NCI-H82 treated with DMSO at 0.1 percent for 48 hours (cell line): ENCODE measurements at regions not wholly inside any gene's neighbourhood (a gene's known extent, or its start where the extent isn't known, plus 50 kb on each side); places are given as distances from the start of the nearest gene placed in this dataset.
"Not testable (repeated sequence)": the region's sequence is repeated elsewhere in the genome, so short reads cannot be mapped to it uniquely, and the experiment has no call there.

ENCODE experiments used
- DNase-seq: peaks from one replicate; lab custom pipeline; 2025; ENCODE audit not compliant: unreplicated experiment; lab: John Stamatoyannopoulos, UW

DNA sequence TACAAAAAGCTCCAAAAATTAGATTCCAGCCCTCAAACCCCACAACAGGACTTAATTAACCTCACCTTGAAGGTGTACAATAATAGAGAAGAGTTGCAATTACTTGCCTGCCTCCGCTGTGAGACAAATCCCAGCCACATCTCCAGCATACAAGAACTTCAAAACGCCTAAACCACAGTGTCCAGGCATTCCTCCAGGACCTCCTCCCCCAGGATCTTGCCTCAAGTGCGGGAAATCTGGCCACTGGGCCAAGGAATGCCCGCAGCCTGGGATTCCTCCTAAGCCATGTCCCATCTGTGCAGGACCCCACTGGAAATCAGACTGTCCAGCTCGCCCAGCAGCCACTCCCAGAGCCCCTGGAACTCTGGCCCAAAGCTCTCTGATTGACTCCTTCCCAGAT, 101.3 kb upstream of the CCNG1 start:
- not testable (repeated sequence) for DNase-seq

DNA sequence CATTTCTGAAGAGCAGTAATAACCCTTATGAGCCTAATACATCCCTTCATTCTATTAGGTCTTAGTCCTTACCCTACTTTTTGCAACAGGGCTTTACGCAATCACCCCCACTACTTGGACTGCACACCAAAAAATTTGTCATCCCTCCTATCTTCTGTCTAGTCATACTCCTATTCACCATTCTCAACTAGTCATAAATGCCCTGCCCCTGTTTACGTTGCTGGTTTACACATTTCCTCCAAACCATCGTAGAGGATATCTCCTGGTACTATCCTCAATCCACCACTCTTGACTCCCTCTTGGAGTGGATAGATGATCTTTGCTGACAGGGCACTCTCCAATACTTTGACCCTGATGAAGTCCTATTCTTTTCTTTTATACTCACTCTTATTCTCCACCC, 98.2 kb upstream of the CCNG1 start:
- DNase-seq, result no peak

DNA sequence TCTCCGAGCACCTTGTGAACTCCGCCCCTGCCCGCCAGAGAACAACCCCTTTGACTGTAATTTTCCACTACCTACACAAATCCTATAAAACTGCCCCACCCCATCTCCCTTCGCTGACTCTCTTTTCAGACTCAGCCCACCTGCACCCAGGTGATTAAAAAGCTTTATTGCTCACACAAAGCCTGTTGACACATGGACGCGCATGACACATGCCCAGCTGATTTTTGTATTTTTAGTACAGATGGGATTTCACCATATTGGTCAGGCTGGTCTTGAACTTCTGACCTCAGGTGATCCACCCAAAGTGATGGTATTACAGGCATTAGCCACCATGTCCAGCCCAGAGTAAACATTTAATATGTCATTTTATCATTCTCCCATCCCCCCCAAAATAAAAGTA, 97.0 kb upstream of the CCNG1 start:
- DNase-seq, result not testable (repeated sequence)

DNA sequence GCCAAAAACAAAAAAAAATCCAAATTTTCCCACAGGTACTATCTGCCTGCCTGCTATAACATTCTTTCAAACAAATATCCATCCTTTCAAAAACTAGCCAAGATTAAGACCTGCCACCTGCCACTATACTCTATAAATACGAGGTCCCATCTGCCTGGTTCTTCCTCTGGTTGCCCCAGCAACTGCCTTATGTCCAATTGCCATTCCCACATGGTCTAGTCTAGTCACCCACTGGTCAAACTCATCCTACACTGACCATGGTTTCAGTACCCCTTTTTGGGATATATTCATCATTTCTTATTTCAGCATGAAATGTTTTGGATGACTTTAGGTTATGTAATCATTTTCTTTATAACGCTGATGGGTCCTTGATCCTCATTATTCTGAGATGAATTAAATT, 95.1 kb upstream of the CCNG1 start:
- no peak for DNase-seq

DNA sequence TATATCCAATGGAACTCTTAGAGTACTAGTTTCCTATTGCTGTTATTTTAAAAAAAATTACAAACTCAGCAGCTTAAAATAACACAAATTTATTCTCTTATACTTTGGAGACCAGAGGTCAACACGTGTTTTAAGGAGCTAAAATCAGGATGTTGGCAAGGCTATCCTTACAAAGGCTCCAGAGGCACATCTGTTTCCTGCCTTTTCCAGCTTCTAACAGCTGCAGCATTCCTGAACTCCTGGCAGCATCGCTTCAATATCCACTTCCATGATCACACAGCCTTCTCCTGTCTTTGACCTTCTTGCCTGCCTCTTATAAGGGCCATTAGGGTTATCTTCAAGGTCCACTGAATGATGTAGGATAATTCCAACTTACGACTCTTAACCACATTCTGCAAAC, 92.2 kb upstream of the CCNG1 start:
- no peak for DNase-seq

DNA sequence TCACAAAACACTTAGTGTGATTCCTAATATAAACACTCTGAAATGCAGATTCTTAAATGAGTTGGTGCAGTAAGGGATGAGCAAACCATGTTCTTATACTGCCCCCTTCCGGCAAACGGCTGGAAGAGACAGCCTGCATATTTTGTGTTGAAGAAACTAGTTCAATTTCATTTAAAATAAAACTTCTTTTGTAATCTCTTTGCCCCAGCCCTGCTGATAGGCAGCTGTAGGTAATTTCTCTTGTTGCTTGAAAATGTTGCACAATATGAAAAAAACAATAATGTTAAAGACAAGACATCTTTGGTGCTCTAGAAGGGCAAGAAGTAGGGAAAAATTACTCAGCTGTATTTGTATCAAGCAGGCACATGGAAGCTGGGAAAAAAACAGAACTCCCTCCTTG, 89.7 kb upstream of the CCNG1 start:
- DNase-seq, result peak; percentile 4

DNA sequence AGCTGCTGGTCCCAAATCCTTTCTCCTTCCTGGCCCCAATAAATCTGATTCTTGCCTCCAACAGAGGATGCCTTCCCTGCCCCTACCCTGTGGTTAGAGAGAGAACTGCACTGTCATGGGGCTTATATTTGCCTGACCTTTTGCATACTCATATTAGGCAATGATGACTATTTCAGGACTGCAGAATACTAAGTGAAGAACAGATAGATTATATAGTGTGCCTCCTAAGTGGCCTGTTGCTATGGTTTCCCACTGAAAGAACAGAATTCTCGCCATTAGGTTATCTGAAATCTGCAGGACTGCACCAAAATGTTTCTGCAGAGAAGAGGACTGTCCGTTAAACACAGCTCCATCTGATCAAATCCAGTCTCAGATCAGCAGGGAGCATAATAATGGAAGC, 87.3 kb upstream of the CCNG1 start:
- no peak for DNase-seq

DNA sequence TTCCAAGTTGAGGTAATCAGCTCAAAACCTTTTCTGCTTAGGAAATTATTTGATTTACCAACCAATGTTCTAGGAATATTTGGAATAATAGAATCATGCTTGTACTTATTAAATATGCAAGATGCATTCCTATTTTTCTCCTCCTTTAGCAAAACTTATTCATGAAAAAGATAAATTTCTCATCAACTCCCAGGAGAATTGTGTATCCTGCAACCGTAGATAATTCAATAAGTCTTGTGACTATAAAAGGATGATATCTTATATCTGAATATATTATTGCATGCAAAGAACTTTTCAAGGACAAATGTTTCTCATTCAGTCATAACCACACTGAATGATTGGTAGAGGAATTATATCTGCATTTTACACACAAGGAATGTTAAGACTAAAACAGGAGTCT, 84.9 kb upstream of the CCNG1 start:
- no peak for DNase-seq

DNA sequence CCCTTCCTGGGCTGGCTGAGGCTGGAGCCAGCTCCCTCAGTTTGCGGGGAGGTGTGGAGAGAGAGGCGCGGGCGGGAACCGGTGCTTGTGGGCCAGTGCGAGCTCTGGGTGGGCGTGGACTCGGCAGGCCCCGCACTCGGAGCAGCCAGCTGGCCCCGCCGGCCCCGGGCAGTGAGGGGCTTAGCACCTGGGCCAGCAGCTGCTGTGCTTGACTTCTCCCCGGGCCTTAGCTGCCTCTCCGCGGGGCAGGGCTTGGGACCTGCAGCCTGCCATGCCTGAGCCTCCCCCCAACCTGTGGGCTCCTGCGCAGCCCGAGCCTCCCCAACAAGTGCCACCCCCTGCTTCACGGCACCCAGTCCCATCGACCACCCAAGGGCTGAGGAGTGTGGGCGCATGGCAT, 81.6 kb upstream of the CCNG1 start:
- DNase-seq, result not testable (repeated sequence)

DNA sequence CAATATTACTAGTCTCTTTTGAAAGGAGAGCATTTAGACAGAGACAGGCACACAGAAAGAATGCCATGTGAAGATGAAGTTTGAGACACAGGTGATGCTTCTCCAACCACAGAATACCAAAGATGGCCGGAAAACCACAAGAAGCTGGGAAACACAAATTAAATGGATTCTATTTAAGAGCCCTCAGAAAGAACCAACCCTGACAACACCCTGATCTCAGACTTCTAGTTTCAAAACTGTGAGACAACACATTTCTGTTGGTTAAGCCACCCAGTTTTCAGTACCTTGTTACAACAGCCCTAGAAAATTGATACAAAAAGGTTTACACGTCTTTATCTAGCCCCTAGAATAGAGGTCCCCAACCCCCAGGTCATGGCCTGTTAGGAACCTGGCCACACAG, 79.8 kb upstream of the CCNG1 start:
- DNase-seq, result no peak

DNA sequence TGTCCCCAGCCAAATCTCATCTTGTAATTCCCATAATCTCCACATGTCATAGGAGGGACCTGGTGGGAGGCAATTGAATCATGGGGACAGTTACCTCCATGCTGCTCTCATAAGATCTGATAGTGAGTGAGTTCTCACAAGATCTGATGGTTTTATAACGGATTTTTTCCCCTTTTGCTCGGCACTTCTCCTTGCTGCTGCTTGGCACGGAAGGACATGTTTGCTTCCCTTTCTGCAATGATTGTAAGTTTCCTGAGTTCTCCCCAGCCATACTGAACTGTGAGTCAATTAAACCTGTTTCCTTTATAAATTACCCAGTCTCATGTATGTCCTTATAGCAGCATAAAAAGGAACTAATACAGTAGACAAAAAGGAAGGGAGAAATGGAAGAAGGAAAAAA, 76.7 kb upstream of the CCNG1 start:
- no peak for DNase-seq

DNA sequence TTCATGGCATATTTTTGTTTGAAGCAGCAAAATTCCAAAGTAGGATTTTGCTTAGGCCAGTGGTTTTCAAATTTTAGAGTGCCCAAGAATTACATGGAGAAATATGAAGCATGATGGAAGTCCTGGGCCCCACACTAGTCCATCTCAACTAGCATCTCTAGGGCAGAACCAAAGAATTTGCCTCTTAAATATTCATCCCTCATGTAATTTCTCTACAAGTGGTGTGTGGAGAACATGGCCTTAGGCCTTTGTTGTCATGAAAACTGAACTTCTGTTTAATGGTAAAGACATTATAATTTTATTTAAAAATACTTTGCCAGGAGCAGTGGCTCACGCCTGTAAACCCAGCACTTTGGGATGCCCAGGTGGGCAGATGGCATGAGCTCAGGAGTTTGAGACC, 75.9 kb upstream of the CCNG1 start:
- no peak for DNase-seq

DNA sequence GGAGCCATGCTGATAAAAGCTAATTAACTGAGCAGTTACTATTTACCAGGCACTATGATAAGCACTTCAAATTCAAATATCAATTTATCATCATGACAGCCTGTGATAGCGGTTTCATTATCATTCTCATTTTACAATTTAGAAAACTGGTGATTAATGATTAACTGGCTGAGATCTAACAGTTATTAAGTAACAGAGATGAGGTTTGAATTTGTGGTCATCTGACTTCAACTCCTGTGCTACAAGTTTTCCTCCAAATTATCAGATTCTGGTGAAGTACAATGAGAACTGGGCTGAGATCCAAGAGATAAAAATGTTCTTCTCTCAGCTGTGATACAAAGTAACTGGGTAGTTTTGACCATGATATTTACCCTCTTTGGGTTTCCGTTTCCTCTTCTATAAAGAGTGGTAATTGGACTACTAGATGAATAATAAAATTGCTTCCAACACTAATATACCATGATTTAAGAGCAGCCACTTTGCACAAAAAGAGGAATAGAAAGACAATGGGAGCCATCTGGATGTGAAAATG, 74.5 kb upstream of the CCNG1 start:
- DNase-seq, result no peak

DNA sequence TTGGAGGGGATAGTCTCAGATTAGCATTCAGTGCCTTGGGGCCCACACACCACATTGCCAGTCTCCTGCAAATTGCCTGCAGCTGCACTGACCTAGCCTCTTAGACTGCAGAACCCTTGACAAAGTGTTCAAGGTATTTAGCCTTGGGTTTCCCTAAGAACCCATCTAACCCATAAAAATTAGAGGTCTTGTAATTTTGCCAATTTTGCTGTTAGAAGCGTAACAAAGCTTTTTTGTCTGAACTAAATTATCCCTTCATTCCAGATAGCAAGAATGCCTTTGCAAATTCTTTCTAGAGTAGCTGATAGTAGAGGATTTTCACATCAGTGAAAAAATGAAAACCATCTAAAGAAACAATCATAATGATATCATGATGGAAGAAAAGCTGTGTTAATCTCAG, 74.0 kb upstream of the CCNG1 start:
- no peak for DNase-seq

DNA sequence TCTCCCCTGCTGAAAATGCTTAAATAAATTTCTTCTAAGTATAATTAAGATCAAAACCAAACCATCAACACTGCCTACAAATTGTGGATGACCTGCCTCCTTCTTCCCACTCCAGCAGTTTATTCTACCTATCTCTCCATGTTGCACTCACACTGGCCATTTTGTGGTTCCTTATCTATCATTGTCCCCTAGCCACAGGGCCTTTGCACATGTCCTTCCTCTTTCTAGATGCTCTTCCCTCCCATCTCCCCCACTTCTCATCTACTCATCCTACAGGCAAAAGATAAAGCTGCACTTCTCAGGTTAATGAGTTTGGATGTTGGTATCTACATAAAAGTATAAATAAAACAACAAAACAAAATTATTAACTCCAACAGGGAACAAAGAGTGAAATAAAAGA, 70.6 kb upstream of the CCNG1 start:
- no peak for DNase-seq

DNA sequence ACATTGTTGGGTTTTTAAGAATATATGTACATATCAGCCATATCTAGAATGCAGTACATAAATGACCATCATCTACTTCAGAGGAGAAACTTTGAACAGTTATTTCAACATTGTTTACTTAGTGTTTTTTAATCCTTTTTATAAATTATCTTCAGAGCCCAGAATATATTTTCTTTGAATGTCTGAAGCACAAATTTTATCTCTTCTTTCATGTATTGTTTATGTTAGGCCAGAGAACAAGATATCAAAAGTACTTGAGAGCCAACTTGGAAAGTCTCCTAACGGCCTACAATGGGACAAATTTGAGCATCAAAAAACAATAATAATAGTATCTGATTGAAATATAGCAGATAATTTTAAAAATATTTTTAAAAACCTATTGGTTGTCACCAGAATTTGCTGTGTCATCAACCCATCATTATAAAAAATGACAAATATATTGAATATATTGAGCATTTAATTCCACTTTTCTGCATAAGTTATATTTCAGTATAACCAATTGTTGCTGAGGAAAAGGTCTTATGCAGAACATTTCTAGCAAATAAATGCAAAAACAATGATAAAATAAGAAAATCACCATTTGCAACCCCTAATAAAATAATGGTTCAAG, 67.5 kb upstream of the CCNG1 start:
- DNase-seq, result no peak

DNA sequence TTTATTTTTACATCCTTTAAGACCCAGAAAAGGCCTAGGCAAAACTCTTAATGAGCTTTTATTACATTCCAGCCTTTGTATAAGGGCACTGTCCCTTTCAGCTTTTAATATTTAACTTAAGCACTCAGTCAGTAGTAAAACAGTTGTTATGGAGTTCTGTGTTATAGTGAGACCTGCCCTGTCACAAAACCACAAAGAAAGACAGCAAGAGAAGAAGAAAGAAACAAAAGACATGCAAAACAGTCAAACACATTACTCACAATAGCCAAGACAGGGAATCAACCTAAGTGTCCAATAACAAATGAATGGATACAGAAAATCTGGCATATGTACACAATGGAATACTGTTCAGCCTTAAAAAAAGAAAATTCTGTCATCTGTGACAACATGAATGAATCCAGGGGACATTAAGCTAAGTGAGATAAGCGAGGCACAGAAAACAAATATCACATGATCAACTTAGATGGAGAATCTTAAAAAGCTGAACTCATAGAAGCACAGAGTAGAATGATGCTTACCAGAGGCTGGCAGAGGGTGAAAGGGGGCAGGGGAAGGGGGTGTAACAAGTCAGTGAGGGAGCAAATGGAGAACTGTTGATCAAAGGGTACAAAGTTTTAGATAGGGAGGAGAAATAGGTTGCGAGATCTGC, 63.8 kb upstream of the CCNG1 start:
- no peak for DNase-seq

DNA sequence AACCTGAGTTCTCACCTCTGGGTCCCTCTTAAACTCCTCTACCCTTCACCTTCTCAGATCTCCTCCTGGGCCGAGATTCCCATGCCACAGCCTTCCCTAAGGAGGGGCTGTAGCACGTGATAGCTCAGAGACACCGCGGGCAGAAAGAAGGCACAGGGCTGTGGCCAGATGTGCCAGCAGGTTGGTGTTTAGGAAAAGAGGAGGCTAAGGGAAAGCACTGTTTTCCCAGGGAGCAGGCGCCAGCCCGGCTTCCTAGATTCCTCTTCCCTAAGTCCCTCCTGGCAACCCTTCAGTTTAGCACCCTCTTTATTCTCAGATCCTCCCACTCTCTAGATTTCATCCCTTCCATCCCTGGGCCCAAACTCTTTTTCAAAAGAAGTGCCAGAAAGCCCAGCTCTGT, 59.4 kb upstream of the CCNG1 start:
- DNase-seq, result no peak

DNA sequence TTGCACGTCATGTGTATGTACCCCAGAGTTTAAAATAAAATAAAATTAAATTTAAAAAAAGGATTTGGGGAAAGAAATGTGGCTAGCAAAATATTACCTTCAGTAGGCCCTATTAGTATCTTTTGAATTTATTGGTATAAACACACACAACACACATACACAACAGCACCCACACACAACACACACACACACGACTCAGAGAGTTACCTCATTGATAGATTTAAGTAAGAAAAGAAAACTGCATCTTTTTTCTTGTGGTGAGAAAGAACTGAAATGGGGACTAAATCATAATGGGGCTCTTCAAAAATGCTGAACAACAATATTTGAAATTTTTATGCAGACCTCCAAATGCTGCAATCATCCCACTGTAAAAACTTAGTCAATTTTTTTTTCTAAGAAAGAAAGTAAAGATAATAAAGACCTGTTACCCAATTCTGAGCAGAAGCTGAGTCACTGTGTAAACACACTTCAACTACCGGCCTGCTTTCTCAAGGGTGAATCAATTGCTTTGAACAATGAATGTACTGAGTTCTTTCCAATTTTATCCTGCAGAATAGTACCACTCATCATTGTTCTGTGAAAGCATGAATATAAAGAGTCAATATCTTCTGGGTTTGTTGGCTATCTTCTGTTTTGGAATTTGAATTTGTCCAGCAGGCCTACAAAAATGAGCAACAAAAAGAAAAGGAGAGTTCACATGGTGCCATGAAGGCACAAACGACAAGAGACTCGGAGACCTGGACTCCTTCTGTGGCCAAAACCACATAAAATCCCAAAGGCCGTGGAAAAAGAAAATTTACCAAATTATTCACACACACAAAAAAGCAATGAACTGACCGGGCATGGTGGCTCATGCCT, 57.9 kb upstream of the CCNG1 start:
- no peak for DNase-seq

DNA sequence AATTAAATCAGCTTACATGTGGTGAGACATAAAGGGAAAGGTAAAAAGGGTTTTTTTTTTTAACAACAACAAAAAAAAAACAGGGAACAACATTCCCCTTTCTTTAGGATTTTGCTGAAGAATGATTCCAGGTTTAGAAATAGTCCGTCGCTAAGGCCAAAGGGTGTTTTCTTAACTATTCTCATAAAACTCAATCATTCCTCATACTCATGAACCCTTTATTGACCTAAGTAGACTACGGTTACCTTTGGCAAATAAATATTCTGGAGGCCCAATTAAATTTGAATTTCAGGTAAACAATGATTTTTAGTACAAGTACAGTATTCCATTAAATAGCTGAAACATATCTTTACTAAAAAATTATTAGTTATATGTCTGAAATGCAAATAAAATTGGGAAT, 55.6 kb upstream of the CCNG1 start:
- no peak for DNase-seq

DNA sequence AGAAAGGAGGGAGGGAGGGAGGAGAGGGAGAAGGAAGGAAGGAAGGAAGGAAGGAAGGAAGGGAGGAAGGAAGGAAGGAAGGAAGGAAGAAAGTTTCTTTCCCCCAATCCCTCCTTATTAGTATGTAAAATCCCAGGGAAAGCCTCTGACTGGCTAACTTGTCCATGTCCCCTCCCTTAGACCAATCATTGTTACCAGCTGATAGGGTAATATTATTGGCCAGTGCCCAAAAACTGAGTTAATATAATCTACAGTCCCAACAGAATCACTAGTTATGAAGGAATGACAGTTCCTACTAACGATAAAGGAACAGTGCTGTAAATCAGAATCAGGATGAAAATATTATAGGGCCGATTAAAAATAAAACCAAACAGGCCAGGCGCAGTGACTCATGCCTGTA, 53.6 kb upstream of the CCNG1 start:
- DNase-seq, result no peak

DNA sequence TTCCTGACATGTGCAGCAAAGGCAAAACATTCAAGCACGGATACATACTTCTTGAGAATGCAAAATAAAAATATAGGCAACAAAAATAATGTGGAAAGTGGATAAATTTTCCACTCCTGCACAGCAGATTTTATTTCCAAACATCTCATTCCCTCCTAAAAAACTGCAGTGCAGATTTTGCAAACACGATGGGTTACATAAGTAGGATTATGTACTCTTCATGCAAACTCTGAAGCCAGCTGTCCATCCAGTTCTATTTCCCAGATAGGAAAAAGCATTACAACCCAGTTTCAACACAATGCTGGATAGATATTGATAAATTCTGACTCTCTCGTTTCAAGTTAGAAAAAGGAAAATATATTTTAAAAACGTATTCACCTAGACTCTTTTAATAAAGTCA, 52.7 kb upstream of the CCNG1 start:
- DNase-seq, result no peak
